Osteoblast (primary cell): ENCODE measurements at regions not wholly inside any gene's neighbourhood (a gene's known extent, or its start where the extent isn't known, plus 50 kb on each side); places are given as distances from the start of the nearest gene placed in this dataset.
A peak's percentile ranks its signal among the peaks of the same experiment; 100 is the strongest.

Experiments used
- DNase-seq: peaks from one replicate; pipeline ENCODE4 v3.0.0; 2011; ENCODE audit warnings: low spot score, mixed read lengths; ENCODE audit not compliant: insufficient read length; ENCODE audit errors: missing footprints
- H2AFZ ChIP-seq: 2 replicates; pipeline ENCODE4 v1.6.0; 2011; ENCODE audit warnings: mild to moderate bottlenecking, low read length
- H3K27ac ChIP-seq: 2 replicates; pipeline ENCODE4 v1.5.1; 2011; ENCODE audit warnings: mild to moderate bottlenecking, low read depth, low read length, moderate library complexity
- H3K27me3 ChIP-seq: 2 replicates; pipeline ENCODE4 v1.6.0; 2012; ENCODE audit warnings: mild to moderate bottlenecking, control low read depth, inconsistent platforms, low read length, moderate library complexity; ENCODE audit not compliant: insufficient read depth
- H3K36me3 ChIP-seq: 2 replicates; pipeline ENCODE4 v1.5.1; 2011; ENCODE audit warnings: mild to moderate bottlenecking, low read length, control low read depth, moderate library complexity; ENCODE audit not compliant: insufficient read depth
- H3K4me1 ChIP-seq: 2 replicates; pipeline ENCODE4 v1.5.1; 2011; ENCODE audit warnings: mild to moderate bottlenecking, low read length, control low read depth, moderate library complexity; ENCODE audit not compliant: insufficient read depth
- H3K4me2 ChIP-seq: 2 replicates; pipeline ENCODE4 v1.6.0; 2011; ENCODE audit warnings: mild to moderate bottlenecking, low read length; ENCODE audit not compliant: insufficient read depth
- H3K4me3 ChIP-seq: fragments of 200-600 bp; sonication (generic); 3 replicates; pipeline ENCODE4 v1.5.1; 2012; ENCODE audit warnings: mild to moderate bottlenecking, low read length, inconsistent platforms; ENCODE audit not compliant: insufficient read depth
- H3K79me2 ChIP-seq: 2 replicates; pipeline ENCODE4 v1.6.0; 2012; ENCODE audit warnings: mild to moderate bottlenecking, low read length, control low read depth, inconsistent platforms; ENCODE audit not compliant: insufficient read depth
- H3K9me3 ChIP-seq: 2 replicates; pipeline ENCODE4 v1.5.1; 2011; ENCODE audit warnings: low read depth, low read length, control low read depth
- H4K20me1 ChIP-seq: 2 replicates; pipeline ENCODE4 v1.6.0; 2012; ENCODE audit warnings: mild to moderate bottlenecking, low read length, control low read depth; ENCODE audit not compliant: insufficient read depth
- CTCF ChIP-seq: IDR thresholded peaks from 2 replicates; pipeline ENCODE4 v1.5.1; 2011; ENCODE audit warnings: mild to moderate bottlenecking, low read depth, low read length, moderate library complexity; ENCODE audit errors: extremely low read depth

- Histone ChIP-seq H3K4me1 (no peaks in the 10 kb centered on the region), H3K4me3 (no peak overlapping the region), H3K27me3 (no peaks in the 10 kb centered on the region), H3K4me2 (no peak overlapping the region), H3K27ac (no peak overlapping the region), H3K9me3 (no peaks in the 10 kb centered on the region), H2AFZ (no peak overlapping the region), H3K36me3 (no peaks in the 10 kb centered on the region), H3K79me2 (no peaks in the 10 kb centered on the region), H4K20me1 (no peaks in the 10 kb centered on the region)
- no peak for DNase-seq
- no peak for TF ChIP-seq CTCF
Measured at GRCh38 chr15:95979286-95979685, 351.2 kb upstream of the NR2F2 start.

- Histone ChIP-seq H3K27ac (no peak overlapping the region), H2AFZ (no peak overlapping the region), H4K20me1 (no peaks in the 10 kb centered on the region), H3K36me3 (no peaks in the 10 kb centered on the region), H3K4me1 (no peaks in the 10 kb centered on the region), H3K4me2 (no peak overlapping the region), H3K27me3 (no peaks in the 10 kb centered on the region), H3K9me3 (no peaks in the 10 kb centered on the region), H3K79me2 (no peaks in the 10 kb centered on the region), H3K4me3 (no peak overlapping the region)
- TF ChIP-seq CTCF = no peak
- DNase-seq = no peak
Measured at GRCh38 chr15:95981209-95981608, 349.3 kb upstream of the NR2F2 start.

- Histone ChIP-seq H3K4me1 (no peaks in the 10 kb centered on the region), H3K27me3 (no peaks in the 10 kb centered on the region), H2AFZ (no peak overlapping the region), H3K9me3 (no peaks in the 10 kb centered on the region), H3K27ac (no peak overlapping the region), H3K36me3 (no peaks in the 10 kb centered on the region), H3K79me2 (no peaks in the 10 kb centered on the region), H3K4me2 (no peak overlapping the region), H4K20me1 (no peaks in the 10 kb centered on the region), H3K4me3 (no peak overlapping the region)
- no peak for TF ChIP-seq CTCF
- no peak for DNase-seq
Measured at GRCh38 chr15:95987299-95987698, 343.2 kb upstream of the NR2F2 start.

- H4K20me1 ChIP-seq = no peaks in the 10 kb centered on the region
- no peak for DNase-seq
- no peak for TF ChIP-seq CTCF
- no peaks in the 10 kb centered on the region for H3K36me3 ChIP-seq
- no peak overlapping the region for H3K4me2 ChIP-seq
- no peaks in the 10 kb centered on the region for H3K9me3 ChIP-seq
- H3K27ac ChIP-seq = no peak overlapping the region
- H3K27me3 ChIP-seq = no peaks in the 10 kb centered on the region
- H3K4me1 ChIP-seq = no peaks in the 10 kb centered on the region
- H3K79me2 ChIP-seq = no peaks in the 10 kb centered on the region
- no peak overlapping the region for H3K4me3 ChIP-seq
- H2AFZ ChIP-seq = peak overlapping the region; percentile 46
Measured at GRCh38 chr15:95987886-95988573, 342.5 kb upstream of the NR2F2 start.
